ENCODE measurements at regions not wholly inside any gene's neighbourhood (a gene's known extent, or its start where the extent isn't known, plus 50 kb on each side); places are given as distances from the start of the nearest gene placed in this dataset.

DNA sequence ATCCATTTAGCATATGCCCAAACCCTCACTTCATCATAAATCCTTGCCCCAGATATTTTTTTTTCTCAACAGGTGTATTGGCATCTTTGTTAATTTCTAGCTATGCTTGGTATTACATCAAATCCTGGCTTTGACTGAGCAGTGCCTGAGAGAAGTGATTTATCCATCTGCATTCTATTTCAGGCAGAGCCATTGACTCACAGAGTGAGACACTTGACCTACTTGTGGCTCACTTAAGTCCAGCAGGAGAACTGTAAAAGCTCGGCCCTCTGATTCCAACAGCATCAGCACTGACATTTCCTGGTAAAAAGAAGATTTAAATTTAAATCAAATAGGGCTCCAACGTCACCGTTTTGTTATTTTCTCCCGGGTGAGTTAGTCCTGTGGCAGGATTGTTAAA, 93.4 kb downstream of the PLK2 start:
- TF ChIP-seq, protein P1, sequence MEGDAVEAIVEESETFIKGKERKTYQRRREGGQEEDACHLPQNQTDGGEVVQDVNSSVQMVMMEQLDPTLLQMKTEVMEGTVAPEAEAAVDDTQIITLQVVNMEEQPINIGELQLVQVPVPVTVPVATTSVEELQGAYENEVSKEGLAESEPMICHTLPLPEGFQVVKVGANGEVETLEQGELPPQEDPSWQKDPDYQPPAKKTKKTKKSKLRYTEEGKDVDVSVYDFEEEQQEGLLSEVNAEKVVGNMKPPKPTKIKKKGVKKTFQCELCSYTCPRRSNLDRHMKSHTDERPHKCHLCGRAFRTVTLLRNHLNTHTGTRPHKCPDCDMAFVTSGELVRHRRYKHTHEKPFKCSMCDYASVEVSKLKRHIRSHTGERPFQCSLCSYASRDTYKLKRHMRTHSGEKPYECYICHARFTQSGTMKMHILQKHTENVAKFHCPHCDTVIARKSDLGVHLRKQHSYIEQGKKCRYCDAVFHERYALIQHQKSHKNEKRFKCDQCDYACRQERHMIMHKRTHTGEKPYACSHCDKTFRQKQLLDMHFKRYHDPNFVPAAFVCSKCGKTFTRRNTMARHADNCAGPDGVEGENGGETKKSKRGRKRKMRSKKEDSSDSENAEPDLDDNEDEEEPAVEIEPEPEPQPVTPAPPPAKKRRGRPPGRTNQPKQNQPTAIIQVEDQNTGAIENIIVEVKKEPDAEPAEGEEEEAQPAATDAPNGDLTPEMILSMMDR (IDR thresholded peaks at IDR 0.05) = no peak
- no peak for TF ChIP-seq POLR2A (IDR thresholded peaks at IDR 0.05)
- no peak for TF ChIP-seq POLR2AphosphoS5 (IDR thresholded peaks at IDR 0.05)
